NB4 (cell line): ENCODE measurements at regions not wholly inside any gene's neighbourhood (a gene's known extent, or its start where the extent isn't known, plus 50 kb on each side); places are given as distances from the start of the nearest gene placed in this dataset.

Experiments
- DNase-seq: peaks from one replicate; pipeline ENCODE4 v3.0.0; 2010; ENCODE audit warnings: low read depth
- H3K4me3 ChIP-seq: one replicate; pipeline ENCODE4 v1.5.1; 2011; ENCODE audit warnings: mild to moderate bottlenecking, low read depth, low read length, moderate library complexity
- CTCF ChIP-seq: IDR thresholded peaks from one replicate; pipeline ENCODE4 v1.5.1; 2012; ENCODE audit warnings: low read depth, low read length
- MAX ChIP-seq: IDR thresholded peaks from 2 replicates; pipeline ENCODE4 v1.6.1; 2011; ENCODE audit warnings: low read depth, low read length
- MYC ChIP-seq: IDR thresholded peaks from 2 replicates; pipeline ENCODE4 v1.6.1; 2011; ENCODE audit warnings: low read depth, low read length
- POLR2A ChIP-seq: IDR thresholded peaks from 2 replicates; pipeline ENCODE4 v1.6.1; 2011; ENCODE audit warnings: mild to moderate bottlenecking; ENCODE audit not compliant: insufficient read length; ENCODE audit errors: extremely low read depth

DNA sequence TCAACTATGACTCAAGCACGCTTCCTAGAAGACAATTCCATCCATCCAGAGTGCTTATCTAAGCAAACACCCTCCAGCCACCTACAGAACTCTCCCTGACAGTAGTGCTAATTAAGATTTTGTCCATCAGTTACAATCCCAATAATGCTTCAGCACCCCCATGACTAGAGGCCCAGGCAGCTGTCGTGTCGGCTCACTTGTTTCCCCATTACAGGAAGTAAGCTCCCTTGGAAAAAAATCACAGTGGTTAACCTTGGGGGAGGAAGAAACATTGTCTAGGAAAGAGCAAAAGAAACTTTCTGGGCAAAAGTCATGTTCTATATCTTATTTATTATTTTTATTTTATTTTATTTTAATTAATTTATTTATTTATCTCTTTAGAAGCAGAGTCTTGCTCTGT lies 108.8 kb upstream of the LPAR1 start:
- TF ChIP-seq MAX: no peak
- no peak for TF ChIP-seq CTCF
- no peak for TF ChIP-seq MYC
- DNase-seq: no peak
- no peak overlapping the region for H3K4me3 ChIP-seq

DNA sequence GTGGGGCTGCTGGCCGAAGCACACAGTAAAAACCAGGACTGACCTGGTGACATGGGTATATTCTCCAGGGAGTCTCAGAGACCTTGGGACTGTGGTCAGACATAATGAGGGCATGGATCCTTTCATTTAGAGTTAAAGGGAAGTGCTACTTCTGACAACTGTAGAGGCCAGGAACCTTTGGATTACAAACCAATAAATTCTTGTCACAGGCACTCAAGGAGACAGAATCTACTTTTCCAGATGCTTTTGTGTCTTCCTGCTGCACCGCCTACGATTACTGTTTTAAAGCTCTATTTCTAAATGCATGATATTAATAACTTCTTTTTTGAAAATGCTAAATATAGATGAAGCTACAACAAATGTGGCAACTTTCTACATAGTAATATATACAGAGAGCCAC lies 106.5 kb upstream of the LPAR1 start:
- no peak for DNase-seq
- TF ChIP-seq MYC (no peak), MAX (no peak), CTCF (no peak)
- H3K4me3 ChIP-seq: no peak overlapping the region

- H3K4me3 ChIP-seq: no peak overlapping the region
- DNase-seq: no peak
- TF ChIP-seq CTCF (no peak), MYC (no peak), POLR2A (no peak), MAX (no peak)
Measured at GRCh38 chr9:111136180-111136579, 97.9 kb upstream of the LPAR1 start.

DNA sequence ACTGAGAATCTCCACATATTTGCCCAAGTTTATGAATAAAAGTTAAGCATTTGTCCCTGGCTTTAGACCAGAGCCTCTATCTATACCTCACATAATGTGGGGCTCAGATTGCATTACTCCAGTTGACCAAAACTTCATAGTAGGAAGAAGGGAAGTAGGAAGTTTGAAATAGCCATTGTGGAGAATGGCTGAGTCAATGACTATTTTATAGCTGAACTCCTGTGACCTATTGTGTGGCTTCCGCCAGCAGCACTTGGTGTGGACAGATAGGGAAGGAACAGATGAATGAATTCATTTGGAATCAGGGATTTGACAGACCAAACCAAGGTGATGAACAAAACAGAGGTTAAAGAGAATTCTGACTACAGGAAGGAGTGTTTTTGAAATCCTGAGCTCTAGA lies 92.9 kb upstream of the LPAR1 start:
- TF ChIP-seq MAX (no peak), CTCF (no peak), MYC (no peak), POLR2A (no peak)
- DNase-seq: no peak
- H3K4me3 ChIP-seq: no peak overlapping the region

DNA sequence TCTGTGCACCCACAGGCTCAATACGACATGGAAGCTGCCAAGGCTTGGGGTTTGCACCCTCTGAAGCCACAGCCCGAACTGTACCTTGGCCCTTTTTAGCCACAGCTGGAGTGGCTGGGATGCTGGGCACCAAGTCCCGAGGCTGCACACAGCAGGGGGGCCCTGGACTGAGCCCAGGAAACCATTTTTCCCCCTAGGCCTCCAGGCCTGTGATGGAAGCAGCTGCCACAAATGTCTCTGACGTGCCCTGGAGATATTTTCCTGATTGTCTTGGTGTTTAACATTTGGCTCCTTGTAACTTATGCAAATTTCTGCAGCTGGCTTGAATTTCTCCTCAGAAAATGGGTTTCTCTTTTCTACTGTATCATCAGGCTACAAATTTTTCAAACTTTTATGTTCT lies 82.3 kb upstream of the LPAR1 start:
- TF ChIP-seq MAX (no peak), MYC (no peak), CTCF (no peak), POLR2A (no peak)
- DNase-seq: no peak
- H3K4me3 ChIP-seq: no peak overlapping the region

DNA sequence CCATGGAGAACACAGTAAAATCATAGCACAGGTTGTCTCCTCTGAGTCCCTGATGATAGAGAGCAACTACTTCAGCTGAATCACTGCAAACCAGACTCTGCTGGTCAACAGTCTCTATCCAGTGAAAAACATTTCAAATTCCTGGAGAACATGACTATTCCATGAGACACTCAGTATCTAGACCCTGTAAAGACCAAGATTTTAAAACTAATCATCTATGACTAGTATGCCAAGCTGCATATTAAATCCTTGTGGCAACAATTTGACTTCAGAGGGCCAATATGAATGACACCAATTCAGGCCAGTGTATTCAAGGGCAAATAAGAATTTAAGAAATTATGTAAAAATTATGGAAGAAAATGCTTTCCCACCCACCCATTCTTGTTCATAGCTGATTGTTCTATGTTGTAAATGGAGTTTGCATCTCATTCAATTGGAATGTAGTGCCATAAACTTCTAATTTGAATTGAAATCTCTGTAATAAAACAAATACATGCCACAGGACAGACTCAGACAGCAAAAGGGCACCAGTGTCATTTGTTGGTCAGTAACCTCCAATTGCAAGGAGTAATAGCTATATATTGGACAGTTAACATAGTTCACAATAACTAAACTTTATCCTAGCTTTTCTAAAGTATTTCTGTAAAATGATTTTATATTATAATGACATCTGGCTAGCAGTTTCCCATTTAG lies 80.1 kb upstream of the LPAR1 start:
- TF ChIP-seq MAX (no peak), POLR2A (no peak), MYC (no peak), CTCF (no peak)
- DNase-seq: no peak
- H3K4me3 ChIP-seq: no peak overlapping the region
